ENCODE measurements at regions not wholly inside any gene's neighbourhood (a gene's known extent, or its start where the extent isn't known, plus 50 kb on each side); places are given as distances from the start of the nearest gene placed in this dataset.
A peak's percentile ranks its signal among the peaks of the same experiment; 100 is the strongest.

- FAIRE-seq = no peak
- DNase-seq (ENCODE audit: low spot score) = no peak
Measured at GRCh38 chr7:52501696-52502095, 533.7 kb upstream of the POM121L12 start.

DNA sequence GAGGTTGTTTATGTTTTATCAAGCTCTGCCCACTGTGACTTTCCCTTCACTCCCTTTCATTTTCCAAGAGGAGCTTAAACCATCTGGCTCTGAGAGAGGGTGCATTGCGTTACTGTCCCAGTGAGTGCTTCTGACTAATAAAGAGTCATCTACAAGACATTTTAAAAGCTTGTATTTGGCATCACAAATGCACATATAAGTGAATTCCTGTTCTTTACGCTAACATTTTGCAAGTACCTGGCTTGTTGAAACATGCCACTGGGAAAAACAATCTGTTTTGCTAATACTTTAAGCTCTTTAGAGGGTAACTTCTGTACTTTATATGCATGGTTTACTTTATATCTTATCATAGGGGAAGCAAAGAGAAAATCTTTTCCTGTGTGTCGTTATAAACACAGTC lies 534.6 kb upstream of the POM121L12 start:
- DNase-seq (ENCODE audit: low spot score) (no peak), FAIRE-seq (no peak)

DNA sequence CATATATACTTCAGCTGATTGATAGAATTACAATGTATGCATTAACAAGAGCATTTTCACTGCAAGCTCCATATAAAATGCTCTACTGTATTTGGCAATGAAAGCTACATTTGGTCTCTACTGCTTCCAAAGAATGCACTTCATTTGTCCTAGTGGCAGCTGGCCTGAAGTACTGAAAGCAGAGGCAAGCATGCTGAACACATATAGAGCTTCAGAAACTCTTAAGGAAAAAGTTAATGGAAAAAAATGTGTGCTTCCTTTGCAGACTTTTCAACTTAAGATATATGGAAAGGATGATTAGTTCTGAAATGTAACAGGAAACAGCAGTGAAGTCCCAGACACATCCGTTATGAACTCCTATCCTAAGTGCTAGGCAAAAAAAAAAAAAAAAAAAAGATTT lies 537.1 kb upstream of the POM121L12 start:
- FAIRE-seq (no peak), DNase-seq (ENCODE audit: low spot score) (no peak)

GRCh38 chr7:52486267-52486666 lies 549.2 kb upstream of the POM121L12 start:
- no peak for DNase-seq (ENCODE audit: low spot score)
- no peak for FAIRE-seq

- no peak for FAIRE-seq
- no peak for DNase-seq (ENCODE audit: low spot score)
Measured at GRCh38 chr7:52482076-52482475, 553.4 kb upstream of the POM121L12 start.

DNA sequence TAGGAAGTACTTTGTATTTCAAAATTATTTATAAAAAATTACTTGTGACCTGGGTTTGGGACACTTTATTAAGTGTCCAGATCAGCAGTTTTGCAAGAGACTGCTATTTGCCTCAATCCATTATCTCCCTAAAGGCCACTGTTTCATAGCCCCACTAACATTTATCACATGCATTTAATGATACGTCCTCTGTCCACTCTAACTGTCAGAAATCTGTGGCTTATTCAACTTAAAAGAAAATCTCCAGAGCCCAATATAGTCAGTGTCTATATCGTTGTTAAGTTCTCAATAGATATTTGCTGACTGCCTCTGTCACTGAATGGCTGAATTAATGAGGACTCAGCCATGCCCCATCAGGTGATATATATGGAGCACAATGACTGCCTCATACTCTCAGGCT lies 553.9 kb upstream of the POM121L12 start:
- no peak for FAIRE-seq
- no peak for DNase-seq (ENCODE audit: low spot score)

DNA sequence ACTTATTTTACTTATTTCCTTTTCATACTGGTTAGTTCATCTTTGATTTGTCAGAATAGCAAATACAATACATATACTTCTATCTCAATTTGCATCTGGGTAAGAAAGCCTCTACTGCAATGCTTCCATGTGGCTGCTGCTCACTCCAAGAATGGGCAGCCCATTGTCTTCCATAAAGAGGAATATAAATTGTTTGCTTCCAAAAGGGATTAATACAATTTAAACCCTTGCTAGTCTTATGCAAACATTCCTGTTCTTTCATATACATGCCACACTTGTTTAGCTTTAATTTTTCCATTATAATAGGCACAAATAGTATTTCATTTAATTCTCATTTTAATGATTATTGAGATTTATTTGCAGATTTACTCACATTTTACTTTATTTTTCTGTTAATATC lies 555.4 kb upstream of the POM121L12 start:
- FAIRE-seq = no peak

DNA sequence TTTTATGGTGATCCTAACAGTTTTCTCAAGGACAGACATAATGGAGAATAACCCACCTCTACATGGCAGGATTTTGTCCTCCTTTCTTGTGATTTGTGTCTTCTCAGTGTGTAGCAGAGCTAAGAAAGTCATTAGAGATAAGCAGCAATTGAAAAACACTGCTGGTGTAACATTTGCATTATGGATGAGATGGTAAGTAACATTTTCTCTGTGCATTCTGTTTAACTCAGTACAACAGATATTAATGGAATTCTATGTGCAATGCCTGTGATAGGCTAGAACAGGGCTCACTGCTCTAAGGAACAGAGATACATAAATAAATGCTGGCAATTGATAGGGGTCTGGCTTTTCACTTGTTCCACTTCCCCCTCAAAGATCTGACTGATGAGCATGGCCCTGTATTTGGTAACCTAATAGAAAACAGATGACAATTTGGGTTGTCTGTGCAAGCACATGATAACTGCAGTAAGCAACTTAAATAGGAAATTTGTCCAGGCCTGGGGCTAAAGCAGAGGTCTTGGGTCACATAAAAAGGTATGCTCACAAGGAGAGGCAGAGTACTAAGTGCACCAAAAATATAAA lies 560.3 kb upstream of the POM121L12 start:
- FAIRE-seq (no peak), DNase-seq (ENCODE audit: low spot score) (no peak)

More for the DNA sequence above, 555.4 kb upstream of the POM121L12 start:
- DNase-seq (ENCODE audit: low spot score) = no peak

- no peak for FAIRE-seq
- no peak for DNase-seq (ENCODE audit: low spot score)
Measured at GRCh38 chr7:52473756-52474155, 561.7 kb upstream of the POM121L12 start.

DNA sequence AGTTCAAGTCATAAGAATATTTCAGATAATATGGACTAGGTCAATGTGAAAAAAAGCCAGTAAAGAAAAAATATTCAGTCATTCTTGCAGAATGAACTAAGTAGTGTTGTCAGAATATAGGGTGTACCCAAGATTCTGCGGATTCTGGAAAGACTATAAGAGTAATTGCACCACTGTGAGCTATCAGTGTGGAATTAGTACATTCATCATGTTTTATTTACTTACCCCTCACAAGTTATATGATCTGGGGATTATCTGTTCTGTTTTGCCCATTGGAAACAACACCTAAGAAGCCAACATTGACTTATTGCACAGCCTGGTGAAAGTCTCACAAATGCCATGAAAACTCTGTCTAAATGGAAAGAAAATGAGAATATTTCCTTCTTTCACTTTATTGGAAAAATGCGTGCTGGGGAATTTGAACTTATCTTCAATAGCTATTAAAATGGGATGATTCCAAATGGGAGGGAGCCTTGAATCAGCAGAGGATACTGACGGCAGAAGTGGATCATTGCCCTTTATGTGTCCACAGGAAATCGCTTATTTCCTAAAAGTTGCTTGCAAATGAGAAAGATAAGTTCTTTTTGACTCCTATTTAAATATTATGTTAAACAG lies 563.3 kb upstream of the POM121L12 start:
- FAIRE-seq (no peak), DNase-seq (ENCODE audit: low spot score) (no peak)

DNA sequence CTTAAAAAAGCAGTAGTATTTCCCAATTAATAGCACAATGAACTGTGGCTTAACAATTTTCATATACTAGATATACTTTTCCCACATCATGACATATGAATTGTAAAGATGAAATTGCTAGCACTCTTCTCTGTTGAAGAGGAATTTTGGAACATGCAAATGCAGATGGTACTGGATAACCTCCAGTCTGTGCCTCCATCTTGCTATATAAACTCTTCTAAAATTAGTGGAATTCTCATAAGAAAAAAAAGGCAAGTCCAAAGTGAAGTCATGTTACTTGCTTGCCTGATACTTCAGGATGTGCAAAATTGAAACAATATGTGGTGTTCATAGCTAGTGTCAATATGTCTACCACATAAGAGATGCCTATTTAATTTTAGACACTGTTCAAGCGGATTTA lies 570.2 kb upstream of the POM121L12 start:
- FAIRE-seq (no peak), DNase-seq (ENCODE audit: low spot score) (no peak)

DNA sequence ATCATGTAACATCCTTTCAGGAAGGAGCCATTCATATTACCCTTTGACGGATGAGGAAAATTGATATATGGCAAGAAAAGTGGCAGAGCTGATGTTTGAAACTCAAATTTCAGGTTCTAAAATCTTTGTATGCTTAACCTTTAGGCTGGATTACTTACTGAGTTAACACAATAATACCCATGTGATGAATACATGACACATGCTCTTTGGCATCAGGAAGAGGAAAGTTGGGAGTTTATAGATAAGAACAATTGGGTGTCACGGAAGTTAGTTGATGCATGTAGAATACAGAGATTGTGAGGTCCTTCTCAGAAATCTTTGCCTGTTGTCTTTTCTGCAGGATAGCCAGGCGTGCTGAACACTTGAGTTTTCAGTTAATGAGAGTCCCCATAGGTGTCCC lies 572.1 kb upstream of the POM121L12 start:
- DNase-seq (ENCODE audit: low spot score) (no peak), FAIRE-seq (no peak)

DNA sequence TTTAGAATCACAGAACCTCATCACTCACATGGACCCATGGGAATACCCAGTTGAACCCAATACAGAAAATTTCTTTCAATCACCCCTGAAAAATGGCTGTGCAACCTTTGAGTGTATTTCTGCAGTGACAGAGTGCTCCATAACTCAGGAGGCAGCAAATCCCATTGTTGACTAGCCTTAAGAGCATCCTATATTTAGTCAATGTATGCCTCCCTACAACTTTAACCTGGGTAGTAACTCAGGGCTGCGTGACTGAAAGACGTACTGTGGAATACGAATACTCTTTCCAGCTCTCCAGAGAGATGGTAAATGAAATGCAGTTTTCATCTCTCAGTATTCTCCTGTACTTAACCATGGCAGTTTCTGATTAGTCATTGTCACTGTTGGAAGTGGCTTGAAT lies 573.0 kb upstream of the POM121L12 start:
- DNase-seq (ENCODE audit: low spot score) (no peak), FAIRE-seq (no peak)

- FAIRE-seq (peak; percentile 55), DNase-seq (ENCODE audit: low spot score) (no peak)
Measured at GRCh38 chr7:52455571-52455970, 579.9 kb upstream of the POM121L12 start.

GRCh38 chr7:52450816-52451215 lies 584.6 kb upstream of the POM121L12 start:
- FAIRE-seq (no peak), DNase-seq (ENCODE audit: low spot score) (no peak)

- FAIRE-seq (no peak), DNase-seq (ENCODE audit: low spot score) (no peak)
Measured at GRCh38 chr7:52447581-52448180, 587.8 kb upstream of the POM121L12 start.

GRCh38 chr7:52436278-52436677 lies 599.2 kb upstream of the POM121L12 start:
- FAIRE-seq = no peak
- no peak for DNase-seq (ENCODE audit: low spot score)

DNA sequence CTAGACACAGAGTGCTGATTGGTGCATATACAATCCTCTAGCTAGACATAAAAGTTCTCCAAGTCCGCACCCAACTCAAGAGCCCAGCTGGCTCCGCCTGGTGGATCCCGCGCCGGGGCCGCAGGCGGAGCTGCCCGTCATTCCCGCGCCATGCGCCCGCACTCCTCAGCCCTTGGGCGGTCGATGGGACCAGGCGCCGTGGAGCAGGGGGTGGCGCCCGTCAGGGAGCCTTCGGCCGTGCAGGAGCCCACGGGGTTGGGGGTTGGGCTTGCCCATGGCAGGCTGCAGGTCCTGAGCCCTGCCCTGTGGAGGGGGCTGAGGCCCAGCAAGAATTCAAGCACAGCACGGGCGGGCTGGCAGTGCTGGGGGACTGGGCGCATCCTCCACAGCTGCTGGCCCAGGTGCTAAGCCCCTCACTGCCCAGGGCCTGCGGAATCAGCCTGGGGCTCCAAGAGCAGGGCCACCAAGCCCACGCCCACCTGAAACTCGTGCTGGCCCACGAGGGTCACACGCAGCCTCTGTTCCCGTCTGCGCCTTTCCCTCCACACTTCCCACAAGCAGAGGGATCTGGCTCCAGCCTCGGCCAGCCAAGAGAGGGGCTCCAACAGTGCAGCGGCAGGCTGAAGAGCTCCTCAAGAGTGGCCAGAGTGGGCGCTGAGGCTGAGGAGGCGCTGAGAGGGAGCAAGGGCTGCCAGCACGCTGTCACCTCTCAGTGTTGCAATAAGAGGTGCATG lies 604.2 kb upstream of the POM121L12 start:
- FAIRE-seq = no peak

DNA sequence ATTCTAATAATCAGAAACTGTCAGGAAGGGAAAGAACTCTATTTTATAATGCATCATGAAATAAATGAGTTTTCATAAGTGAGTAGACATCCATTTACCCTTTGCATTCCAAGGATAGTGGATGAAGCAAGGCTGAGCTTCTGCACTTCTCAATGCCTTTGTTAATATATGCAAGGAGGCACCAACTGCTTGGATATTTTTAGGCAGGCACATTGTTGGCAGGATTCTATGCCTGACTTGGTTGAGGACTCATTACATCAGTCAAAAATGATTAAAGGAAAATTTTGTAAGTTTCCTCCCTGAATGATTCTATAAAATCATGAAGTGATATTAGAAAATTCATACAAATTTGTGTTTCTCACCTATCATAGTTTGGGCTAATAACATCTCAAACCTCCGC lies 612.2 kb upstream of the POM121L12 start:
- DNase-seq (ENCODE audit: low spot score) = no peak
- no peak for FAIRE-seq

More for the DNA sequence above, 604.2 kb upstream of the POM121L12 start:
- no peak for DNase-seq (ENCODE audit: low spot score)

GRCh38 chr7:52413051-52413450 lies 622.4 kb upstream of the POM121L12 start:
- no peak for FAIRE-seq
- DNase-seq (ENCODE audit: low spot score) = no peak

- peak; percentile 50 for DNase-seq (ENCODE audit: low spot score)
- FAIRE-seq = peak; percentile 30
Measured at GRCh38 chr7:52410032-52410431, 625.4 kb upstream of the POM121L12 start.

DNA sequence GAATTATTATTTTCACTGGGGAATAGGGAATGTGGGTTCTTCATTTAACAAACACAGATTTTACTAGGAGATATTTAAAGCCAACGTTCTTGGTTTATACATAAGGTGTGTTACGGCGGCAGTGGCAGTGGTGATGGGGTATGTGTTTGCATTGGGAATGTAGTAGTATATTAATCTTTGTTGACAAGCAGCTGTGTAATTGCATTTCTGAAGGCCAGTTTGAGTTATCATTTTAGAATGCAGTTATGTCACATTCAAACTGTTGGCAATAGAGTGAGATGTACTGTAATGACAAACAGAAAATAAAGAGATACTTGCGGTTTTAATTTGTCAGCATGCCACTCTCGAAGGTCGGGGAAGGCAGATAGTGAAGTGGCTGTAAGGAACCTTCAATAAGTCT lies 628.6 kb upstream of the POM121L12 start:
- FAIRE-seq (no peak), DNase-seq (ENCODE audit: low spot score) (no peak)

Data from urothelium cell line (cell line).